Right atrium auricular region (tissue), 2 donors: ENCODE measurements at regions not wholly inside any gene's neighbourhood (a gene's known extent, or its start where the extent isn't known, plus 50 kb on each side); places are given as distances from the start of the nearest gene placed in this dataset.
A peak's percentile ranks its signal among the peaks of the same experiment; 100 is the strongest.

Source experiments
- DNase-seq: peaks from one replicate; pipeline ENCODE4 v3.0.0-alpha.2; 2019; ENCODE audit warnings: low spot score
- H3K27ac ChIP-seq, 2 donors: fragments of 200-600 bp; sonication (generic); 1 replicate in 1 of 2; 2 replicates in 1 of 2; pipeline ENCODE4 v1.5.1; 2016 to 2019
- H3K27me3 ChIP-seq, 2 donors: fragments of 200-600 bp; sonication (generic); one replicate each; pipeline versions ENCODE4 v1.5.1 to v1.6.0; 2017 to 2019
- H3K36me3 ChIP-seq: fragments of 200-600 bp; sonication (generic); one replicate; pipeline ENCODE4 v1.5.1; 2016
- H3K4me1 ChIP-seq, 2 donors: fragments of 200-600 bp; sonication (generic); one replicate each; pipeline versions ENCODE4 v1.5.1 to v1.6.0; 2017 to 2019
- H3K4me3 ChIP-seq, 2 donors: fragments of 200-600 bp; sonication (generic); 1 replicate in 1 of 2; 2 replicates in 1 of 2; pipeline ENCODE4 v1.5.1; 2017 to 2019; ENCODE audit warnings: mild to moderate bottlenecking in 1 of 2, moderate library complexity in 1 of 2
- H3K9me3 ChIP-seq, 2 donors: fragments of 200-600 bp; sonication (generic); one replicate each; pipeline ENCODE4 v1.5.1; 2019
- CTCF ChIP-seq, 2 donors: fragments of 200-600 bp; sonication (generic); IDR thresholded peaks; one replicate each; pipeline ENCODE4 v1.5.1; 2019; ENCODE audit warnings: antibody characterized with exemption in 2 of 2

- no peak overlapping the region for H3K27ac ChIP-seq
- TF ChIP-seq CTCF (IDR thresholded peaks at IDR 0.05): no peak
- no peak for DNase-seq
- H3K9me3 ChIP-seq: peaks cover 0 to 32% of the 10 kb centered on the region in 2 donors
- no peaks in the 10 kb centered on the region for H3K27me3 ChIP-seq
- no peaks in the 10 kb centered on the region for H3K4me1 ChIP-seq
- H3K36me3 ChIP-seq: no peaks in the 10 kb centered on the region
- H3K4me3 ChIP-seq: no peak overlapping the region
These were observed 280.2 kb downstream of the TMEM121 start for GRCh38 chr14:105806568-105806967.

DNA sequence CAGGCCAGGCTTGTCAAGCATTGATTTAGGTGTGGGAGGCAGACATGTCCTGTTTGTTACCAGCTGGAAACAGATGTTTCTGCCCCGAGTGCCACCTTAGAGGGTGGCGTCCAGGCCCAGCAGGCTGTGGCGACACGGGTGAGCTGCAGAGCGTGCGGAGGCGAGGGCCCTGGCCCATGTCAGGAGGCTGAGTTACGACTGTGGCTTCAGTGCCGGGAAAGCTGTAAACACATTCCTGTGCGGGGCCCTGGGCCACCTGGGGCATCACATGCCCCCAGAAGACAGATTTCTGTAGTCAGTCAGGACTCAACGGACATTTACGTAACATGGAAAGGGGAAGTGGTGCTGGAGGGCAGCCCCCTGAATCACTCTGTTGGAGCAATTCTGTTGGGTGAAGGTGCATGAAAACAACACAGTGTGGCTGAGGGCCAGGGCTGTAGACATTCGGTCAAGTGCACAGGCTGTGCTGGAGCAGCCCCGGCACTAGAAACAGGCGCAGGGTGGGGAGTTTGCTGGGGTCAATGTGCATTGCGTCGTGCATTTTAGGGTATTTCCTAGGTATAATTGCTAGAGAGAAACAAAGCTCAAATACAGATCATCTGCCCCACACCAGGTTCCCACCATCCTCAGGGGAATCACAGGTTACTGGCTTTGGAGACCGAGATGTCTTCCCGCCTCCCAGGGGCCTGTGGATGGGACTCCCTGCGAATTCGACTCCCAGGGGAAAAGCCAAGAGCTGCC lies 291.8 kb downstream of the TMEM121 start:
- Histone ChIP-seq H3K36me3 (no peaks in the 10 kb centered on the region), H3K27ac (no peak overlapping the region), H3K27me3 (no peaks in the 10 kb centered on the region), H3K9me3 (no peaks in the 10 kb centered on the region), H3K4me1 (no peaks in the 10 kb centered on the region), H3K4me3 (no peak overlapping the region)
- no peak for DNase-seq
- no peak for TF ChIP-seq CTCF (IDR thresholded peaks at IDR 0.05)

DNA sequence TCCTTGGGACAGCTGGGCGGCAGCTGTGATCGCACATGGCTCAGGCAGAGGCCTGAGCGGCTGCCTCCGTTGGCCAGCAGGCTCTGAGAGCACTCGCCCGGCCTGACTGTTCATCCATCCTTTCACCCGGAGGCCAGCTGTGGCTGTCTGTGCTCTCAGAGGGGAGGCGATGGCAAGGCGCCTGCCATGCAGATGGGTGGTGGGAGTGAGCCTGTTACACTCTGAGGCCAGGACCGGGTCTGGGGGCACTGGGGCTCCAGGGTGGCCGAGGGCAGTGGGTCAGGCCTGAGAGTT lies 292.3 kb downstream of the TMEM121 start:
- Histone ChIP-seq H3K4me1 (no peaks in the 10 kb centered on the region), H3K4me3 (no peak overlapping the region), H3K36me3 (no peaks in the 10 kb centered on the region), H3K27me3 (no peaks in the 10 kb centered on the region), H3K9me3 (no peaks in the 10 kb centered on the region), H3K27ac (no peak overlapping the region)
- no peak for DNase-seq
- TF ChIP-seq CTCF (IDR thresholded peaks at IDR 0.05): no peak

DNA sequence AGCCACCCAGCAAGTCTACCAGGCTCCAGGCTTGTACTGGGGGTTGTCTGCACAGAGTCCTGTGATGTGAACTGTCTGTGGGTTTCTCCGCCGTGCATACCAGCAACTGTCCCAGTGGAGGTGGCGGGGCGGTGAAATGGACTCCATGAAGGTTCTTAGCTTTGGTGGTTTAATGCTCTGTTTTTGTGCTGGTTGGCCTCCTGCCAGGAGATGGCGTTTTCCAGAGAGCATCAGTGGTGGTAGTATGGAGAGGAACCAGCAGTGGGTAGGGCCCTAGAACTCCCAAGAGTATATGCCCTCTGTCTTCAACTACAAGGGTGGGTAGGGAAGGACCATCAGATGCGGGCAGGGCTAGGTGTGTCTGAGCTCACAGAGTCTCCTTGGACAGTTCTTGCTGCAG lies 303.8 kb downstream of the TMEM121 start:
- H3K36me3 ChIP-seq: no peaks in the 10 kb centered on the region
- no peaks in the 10 kb centered on the region for H3K4me1 ChIP-seq
- no peaks in the 10 kb centered on the region for H3K27me3 ChIP-seq
- H3K9me3 ChIP-seq: peaks cover 0 to 9% of the 10 kb centered on the region in 2 donors
- no peak for TF ChIP-seq CTCF (IDR thresholded peaks at IDR 0.05)
- H3K4me3 ChIP-seq: no peak overlapping the region
- no peak overlapping the region for H3K27ac ChIP-seq
- no peak for DNase-seq

DNA sequence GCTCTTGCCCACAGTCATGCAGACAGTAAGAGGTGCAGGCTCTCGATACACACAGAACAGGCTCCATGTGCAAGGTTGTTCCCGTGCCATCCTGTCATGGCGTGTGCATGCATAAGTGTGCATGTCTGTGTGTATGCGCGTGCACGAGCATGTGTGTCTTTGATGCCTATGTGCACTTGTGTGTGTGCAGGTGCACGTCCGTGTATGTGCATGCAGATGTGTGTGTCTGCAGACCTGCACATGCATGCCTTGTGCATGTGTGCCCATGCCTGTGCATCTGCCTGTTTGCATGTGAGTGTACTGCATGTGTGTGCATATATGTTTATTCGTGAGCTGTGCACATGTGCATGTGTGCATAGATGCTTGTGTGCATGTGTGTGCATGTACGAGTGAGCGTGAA lies 309.8 kb downstream of the TMEM121 start:
- DNase-seq: peak; percentile 49
- Histone ChIP-seq H3K4me1 (no peaks in the 10 kb centered on the region), H3K27ac (no peak overlapping the region), H3K4me3 (no peak overlapping the region), H3K27me3 (no peaks in the 10 kb centered on the region), H3K36me3 (no peaks in the 10 kb centered on the region), H3K9me3 (peaks cover 0 to 9% of the 10 kb centered on the region in 2 donors)
- no peak for TF ChIP-seq CTCF (IDR thresholded peaks at IDR 0.05)

GRCh38 chr14:105836730-105837129 lies 310.3 kb downstream of the TMEM121 start:
- Histone ChIP-seq H3K27me3 (no peaks in the 10 kb centered on the region), H3K4me1 (no peaks in the 10 kb centered on the region), H3K36me3 (no peaks in the 10 kb centered on the region), H3K27ac (no peak overlapping the region), H3K9me3 (peaks cover 0 to 9% of the 10 kb centered on the region in 2 donors), H3K4me3 (no peak overlapping the region)
- DNase-seq: no peak
- no peak for TF ChIP-seq CTCF (IDR thresholded peaks at IDR 0.05)
